NCI-H446 (cell line): ENCODE measurements at regions not wholly inside any gene's neighbourhood (a gene's known extent, or its start where the extent isn't known, plus 50 kb on each side); places are given as distances from the start of the nearest gene placed in this dataset.
A peak's percentile ranks its signal among the peaks of the same experiment; 100 is the strongest.
"Not testable (repeated sequence)": the region's sequence is repeated elsewhere in the genome, so short reads cannot be mapped to it uniquely, and the experiment has no call there.

Experiments used
- DNase-seq, 2 experiments: peaks; one replicate each; lab custom pipeline; 2025; lab: John Stamatoyannopoulos, UW

GRCh38 chr13:53382008-53382407 is 353.4 kb downstream of the OLFM4 start:
- DNase-seq, result no peak

DNA sequence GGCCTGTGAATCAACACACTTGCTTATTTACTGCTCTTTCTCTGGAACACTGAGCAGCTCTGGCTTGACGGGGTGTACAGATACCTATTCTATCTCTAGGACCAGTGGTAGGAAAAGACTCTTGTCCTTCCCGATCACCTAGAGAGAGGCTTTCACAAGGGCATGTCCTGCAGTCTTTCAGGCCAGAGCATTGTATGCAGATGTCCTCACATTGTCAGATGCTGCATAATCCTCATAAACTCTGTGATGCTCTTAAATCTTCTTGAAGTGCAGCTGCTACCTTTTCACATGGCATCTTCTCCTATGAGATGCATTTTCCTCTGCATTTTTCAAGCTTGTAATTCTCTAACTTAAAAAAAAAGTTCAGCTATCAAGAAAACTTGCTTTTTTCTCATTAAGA is 369.4 kb downstream of the OLFM4 start:
- no peak for DNase-seq

GRCh38 chr13:53405616-53406015 is 377.0 kb downstream of the OLFM4 start:
- no peak for DNase-seq

DNA sequence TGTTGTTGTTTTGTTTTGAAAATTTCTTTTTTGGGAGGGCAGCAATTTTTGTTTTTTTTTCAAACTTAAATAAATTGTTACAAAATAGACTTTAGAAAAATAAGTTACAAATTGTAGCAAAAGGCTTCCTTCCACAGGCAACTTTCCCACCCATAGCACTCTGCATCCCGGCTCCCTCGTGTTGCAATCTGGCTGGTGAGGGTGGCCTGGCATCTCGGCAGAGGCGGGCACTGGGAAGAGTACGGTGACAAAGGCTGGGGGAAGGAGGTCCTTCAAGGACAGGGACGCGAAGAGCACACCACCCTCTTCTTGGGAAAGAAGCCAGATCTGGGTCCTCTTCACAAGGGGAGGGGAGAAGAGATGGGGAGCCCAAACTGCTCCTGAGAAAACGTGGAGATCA is 379.7 kb downstream of the OLFM4 start:
- no peak for DNase-seq

DNA sequence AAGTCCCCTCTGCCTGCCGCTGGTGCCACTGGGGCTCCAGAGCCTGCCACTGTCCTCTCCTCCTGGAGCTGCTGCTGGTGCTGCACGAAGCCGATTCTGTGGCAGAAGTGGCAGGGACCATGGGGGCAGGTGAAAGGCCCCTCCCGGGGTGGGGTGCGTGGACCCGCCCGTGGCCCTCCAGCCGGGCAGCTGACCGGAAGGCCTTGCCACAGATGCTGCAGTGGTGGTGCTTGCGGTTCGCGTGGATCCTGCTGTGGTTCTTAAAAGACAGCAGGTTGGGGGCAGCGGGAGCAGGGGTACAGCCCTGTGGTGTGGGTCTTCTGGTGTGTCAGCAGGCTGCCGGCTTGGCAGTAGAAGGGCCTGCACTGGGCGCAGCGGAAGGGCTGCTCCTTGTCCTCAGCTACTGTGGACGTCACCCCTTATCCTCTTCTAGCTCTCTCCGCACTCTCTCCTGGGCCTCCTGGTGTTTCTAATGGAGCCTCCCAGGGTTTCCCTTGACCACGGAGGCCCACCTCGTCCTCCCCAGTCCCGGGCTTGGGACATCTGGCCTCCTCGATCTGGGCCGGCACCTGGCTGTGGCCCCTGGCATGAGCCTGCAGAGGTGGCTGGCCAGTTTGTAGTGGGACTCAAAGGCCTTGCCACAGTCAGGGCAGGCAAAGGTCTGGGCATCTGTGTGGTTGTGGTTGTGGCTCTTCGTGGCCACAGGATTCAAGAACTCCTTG is 380.4 kb downstream of the OLFM4 start:
- DNase-seq, result no peak

DNA sequence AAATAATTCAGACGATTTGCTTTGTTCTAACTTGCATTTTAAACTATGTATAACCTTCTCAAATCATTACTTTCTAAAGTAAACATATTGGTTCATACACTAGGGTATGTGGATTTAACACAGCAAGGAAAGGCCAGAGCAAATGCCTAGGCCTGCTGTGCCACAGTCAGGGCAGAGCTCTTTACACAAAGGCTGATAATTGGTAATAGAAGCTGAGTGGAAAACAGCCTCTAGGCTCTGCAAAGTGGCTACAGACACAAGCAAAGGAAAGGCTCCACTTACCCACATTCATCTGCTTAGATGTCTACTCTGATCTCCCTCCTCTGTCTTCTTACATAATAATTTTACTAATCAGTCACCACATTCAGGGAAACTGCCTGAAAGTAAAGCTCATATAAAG is 382.9 kb downstream of the OLFM4 start:
- DNase-seq, result no peak

DNA sequence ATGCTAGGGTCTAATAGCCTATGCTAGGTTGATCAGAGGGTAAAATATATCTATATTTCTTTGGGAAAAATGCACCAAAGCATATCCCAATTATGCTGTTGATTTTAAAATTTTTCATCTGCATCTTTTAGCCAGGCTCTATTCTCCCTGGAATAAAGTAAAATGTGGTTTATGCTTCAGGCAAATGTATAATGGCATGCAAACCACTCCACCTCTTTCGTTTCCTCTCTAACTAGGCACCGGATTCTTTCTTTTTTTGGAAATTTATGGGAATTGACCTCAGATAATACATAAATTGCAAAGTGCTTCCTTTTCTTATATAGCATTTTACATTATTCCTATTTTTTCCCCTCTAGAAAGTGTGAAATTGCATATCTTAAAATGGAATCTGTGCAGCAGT is 386.5 kb downstream of the OLFM4 start:
- DNase-seq, result no peak

GRCh38 chr13:53417601-53418000 is 389.0 kb downstream of the OLFM4 start:
- DNase-seq, result no peak

DNA sequence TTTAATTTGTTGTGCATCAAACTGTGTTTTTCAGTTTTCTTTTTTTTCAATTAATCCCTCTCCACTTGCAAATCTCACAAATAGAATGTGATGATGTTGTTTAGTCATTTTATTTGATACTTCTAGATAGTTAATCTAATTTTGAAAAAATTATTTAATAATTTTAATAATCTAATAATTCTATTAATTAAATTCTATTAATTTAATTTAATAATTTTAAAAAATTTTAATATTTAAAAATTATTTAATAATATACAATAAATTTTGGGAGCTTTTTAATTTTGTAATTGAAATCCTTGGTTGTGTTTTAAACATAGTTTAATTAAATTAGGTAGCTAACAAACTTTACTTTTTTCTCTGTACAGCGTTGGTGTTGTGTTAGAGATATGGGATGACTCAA is 393.8 kb downstream of the OLFM4 start:
- no peak for DNase-seq

DNA sequence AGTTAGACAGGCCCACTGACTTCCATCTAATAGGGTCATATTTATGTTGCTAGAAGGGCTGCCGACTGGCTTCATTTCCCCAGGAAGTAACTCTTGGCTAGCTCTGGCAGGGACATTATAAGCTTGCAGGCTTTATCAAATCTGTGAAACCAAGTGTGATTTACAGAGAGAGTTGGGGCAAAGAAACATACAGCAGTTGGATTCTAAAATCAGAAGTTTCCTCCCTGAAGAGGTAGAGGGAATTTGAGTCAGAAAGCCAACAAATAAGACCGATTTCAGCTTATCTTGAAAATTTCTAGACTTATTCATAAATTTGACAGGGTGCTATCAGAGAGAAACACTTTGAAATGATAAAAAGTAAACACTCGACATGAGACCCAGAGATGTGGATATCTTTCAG is 407.8 kb downstream of the OLFM4 start:
- DNase-seq, result no peak

DNA sequence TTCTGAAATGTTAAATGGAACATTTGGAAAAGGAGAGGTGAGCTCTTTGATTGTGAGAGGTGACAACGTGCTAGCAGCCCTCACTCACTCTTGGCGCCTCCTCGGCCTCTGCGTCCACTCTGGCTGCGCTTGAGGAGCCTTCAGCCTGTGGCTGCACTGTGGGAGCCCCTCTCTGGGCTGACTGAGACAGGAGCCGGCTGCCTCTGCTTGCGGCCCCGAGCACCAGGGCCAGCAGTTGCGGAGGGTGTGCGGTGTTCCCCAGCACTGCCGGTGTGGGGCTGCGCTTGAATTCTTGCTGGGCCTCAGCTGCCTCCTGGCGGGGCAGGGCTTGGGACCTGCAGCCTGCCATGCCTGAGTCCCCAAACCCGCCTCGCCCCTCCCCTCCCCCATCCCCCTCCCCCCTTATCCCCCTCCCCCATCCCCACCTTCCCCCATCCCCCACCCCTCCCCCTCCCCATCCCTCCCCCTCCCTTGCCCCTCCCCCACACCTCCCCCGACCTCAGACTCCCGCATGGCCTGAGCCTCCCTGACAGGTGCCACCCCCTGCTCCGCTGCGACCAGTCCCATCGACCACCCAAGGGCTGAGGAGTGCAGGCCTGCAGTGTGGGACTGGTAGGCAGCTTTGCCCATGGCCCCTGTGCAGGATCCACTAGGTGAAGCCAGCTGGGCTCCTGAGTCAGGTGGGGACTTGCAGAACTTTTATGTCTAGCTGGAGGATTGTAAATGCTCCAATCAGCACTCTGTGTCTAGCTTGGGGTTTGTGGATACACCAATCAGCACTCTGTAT is 411.0 kb downstream of the OLFM4 start:
- DNase-seq, result no peak

GRCh38 chr13:53442979-53443378 is 414.4 kb downstream of the OLFM4 start:
- no peak for DNase-seq

DNA sequence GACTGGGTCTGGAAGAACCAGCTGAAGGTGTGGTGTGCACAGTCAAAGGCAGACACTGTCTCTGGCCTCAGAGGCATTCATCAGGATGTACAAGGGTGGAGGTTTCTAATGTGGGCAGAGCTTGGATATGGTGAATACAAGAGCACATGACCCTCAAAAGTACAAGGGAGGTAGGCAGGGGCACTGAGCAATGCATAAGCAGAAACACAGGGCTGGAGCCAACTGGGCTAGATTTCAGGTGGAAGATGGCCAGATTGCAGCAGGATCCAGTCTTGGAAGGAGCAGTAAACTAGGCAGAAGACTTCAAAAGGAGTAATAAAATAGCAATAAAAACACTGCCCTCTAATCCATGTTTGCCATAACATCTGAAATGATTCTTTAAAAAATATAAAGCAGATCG is 417.1 kb downstream of the OLFM4 start:
- DNase-seq, result peak; percentile 1 to 14

DNA sequence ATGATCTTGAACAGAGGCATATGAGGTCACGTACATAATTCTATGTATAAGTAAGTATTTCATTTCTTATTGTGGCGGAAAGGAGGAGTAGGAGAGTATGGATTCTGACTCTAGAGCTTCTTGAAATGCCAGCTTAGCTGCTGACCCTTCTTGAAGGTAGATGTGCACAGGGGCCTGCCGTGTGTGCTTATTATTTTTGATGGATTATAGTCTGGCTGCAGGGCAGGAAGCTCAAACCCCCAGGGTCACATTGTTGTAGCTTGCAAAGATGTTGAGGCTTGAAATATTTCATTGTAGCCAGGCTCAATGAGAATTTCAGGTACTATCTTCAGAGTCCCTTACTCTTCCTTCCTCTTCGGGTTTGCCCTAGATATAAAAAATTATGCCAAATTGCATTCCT is 418.8 kb downstream of the OLFM4 start:
- no peak for DNase-seq

- no peak for DNase-seq
These were observed 419.2 kb downstream of the OLFM4 start for GRCh38 chr13:53447863-53448262.

DNA sequence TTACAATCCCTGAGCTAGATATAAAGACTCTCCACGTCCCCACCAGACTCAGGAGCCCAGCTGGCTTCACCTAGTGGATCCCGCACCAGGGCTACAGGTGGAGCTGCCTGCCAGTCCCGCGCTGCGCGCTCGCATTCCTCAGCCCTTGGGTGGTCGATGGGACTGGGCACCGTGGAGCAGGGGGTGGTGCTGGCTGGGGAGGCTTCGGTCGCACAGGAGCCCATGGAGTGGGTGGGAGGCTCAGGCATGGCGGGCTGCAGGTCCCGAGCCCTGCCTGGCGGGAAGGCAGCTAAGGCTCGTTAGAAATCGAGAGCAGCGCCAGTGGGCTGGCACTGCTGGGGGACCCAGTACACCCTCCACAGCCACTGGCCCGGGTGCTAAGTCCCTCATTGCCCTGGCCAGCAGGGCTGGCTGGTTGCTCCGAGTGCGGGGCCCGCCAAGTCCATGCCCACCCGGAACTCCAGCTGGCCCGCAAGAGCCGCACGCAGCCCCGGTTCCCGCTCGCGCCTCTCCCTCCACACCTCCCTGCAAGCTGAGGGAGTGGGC is 423.7 kb downstream of the OLFM4 start:
- not testable (repeated sequence) for DNase-seq

DNA sequence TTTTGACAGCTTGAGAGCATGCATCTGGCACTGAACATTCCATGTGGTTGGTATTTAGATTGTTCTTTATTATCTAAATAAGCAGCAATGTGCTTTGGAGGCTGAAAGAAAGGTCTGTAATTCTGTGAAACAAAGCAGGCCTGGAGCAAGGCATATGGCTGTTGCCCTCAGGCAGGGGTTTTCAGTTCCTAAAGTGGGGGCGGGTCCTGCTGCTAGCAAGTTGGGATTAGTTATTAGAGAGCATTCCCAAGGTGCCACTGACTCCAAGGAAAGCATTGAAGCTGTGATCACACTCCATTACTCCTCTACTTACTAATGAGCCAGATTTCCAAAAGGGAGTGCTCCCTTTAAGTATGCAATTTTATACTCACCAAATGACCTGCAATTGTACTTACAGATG is 432.2 kb downstream of the OLFM4 start:
- no peak for DNase-seq

DNA sequence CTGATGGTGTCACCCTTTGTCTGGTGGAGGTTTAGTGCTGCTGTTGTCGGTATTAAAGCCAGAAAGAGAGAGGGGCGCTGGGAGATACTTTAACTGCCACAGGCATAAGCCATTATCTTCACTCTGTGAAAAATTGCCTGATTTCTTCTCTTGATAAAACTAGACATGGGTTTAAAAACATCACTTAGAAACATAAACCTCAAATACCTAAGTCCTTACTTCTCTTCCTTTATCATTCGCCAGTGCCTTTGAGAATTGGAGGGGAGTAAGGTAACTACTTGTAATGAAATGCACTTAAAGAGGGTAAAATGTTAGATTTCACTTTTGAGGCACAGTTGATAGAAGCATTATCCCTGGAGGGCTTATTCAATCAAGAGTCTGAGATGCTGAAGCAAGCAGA is 434.5 kb downstream of the OLFM4 start:
- DNase-seq, result no peak

DNA sequence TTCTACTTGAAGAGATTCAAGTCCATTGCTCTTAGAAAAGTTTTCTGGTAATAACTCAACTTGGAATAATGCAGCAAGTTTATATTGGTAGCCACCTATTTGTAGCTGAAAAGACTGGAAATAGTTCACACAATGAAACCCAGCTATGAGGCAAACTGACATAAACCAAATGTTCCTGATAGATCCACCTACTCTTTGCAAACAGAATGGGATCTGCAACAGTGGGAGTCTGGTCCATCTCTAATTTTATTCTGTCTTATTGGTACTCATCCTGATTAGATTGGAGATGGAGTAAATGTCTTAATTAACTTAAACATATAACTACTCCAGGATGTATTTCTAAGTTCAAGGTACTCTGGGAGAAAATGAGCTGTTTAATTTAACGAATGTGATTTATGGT is 438.0 kb downstream of the OLFM4 start:
- DNase-seq, result no peak

DNA sequence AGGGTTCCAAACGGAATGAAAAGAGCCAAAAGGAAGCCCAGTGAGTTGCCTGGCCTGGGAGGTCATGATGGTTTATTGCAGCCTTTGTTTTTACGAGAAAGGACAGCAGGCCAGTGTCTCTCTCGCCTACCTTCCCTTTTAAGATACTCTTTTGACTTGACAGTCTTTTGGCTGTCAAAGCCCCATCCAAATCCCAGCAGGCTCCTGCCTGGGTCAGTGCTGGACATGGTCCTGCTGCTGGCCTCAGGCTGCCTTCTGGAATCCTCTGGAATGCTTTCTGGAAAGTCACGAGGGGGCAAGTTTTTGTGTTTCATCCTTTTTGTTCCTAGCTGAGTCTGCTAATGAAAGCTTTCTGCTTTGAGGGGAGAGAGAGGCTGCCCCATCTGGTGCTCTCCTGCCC is 444.8 kb downstream of the OLFM4 start:
- DNase-seq, result no peak

- DNase-seq, result no peak
These were observed 446.3 kb downstream of the OLFM4 start for GRCh38 chr13:53474878-53475277.

- no peak for DNase-seq
These were observed 462.1 kb downstream of the OLFM4 start for GRCh38 chr13:53490752-53491151.

- no peak for DNase-seq
These were observed 465.8 kb downstream of the OLFM4 start for GRCh38 chr13:53494406-53494805.
